Mesenchymal stem cell (in vitro differentiated cells and primary cell): ENCODE measurements at regions not wholly inside any gene's neighbourhood (a gene's known extent, or its start where the extent isn't known, plus 50 kb on each side); places are given as distances from the start of the nearest gene placed in this dataset.

Source experiments
- DNase-seq: peaks from one replicate; pipeline ENCODE4 v3.0.0-alpha.2; 2013
- H2AFZ ChIP-seq: one replicate; pipeline ENCODE4 v1.6.1; 2013; ENCODE audit warnings: low read depth, mild to moderate bottlenecking, control low read depth, inconsistent platforms, low read length, moderate library complexity
- H2AK5ac ChIP-seq: 2 replicates; pipeline ENCODE4 v1.6.1; 2013; ENCODE audit warnings: low read length, moderate library complexity, mild to moderate bottlenecking, inconsistent platforms; ENCODE audit not compliant: severe bottlenecking
- H2BK120ac ChIP-seq: one replicate; pipeline ENCODE4 v1.6.1; 2013; ENCODE audit warnings: low read depth, mild to moderate bottlenecking, inconsistent platforms, low read length, moderate library complexity
- H2BK12ac ChIP-seq, 2 experiments: one replicate each; pipeline ENCODE4 v1.6.1; 2013; ENCODE audit warnings: inconsistent platforms in 2 of 2, low read length in 2 of 2, mild to moderate bottlenecking in 2 of 2, moderate library complexity in 2 of 2, control low read depth in 1 of 2
- H2BK15ac ChIP-seq: one replicate; pipeline ENCODE4 v1.6.1; 2013; ENCODE audit warnings: mild to moderate bottlenecking, low read depth, inconsistent platforms; ENCODE audit not compliant: poor library complexity, severe bottlenecking
- H2BK5ac ChIP-seq: 2 replicates; pipeline ENCODE4 v1.6.1; 2013; ENCODE audit warnings: low read depth, mild to moderate bottlenecking, low read length, control low read depth, inconsistent platforms; ENCODE audit not compliant: poor library complexity, severe bottlenecking
- H3K14ac ChIP-seq, 2 experiments: one replicate each; pipeline ENCODE4 v1.6.1; 2013; ENCODE audit warnings: inconsistent platforms in 2 of 2, low read length in 2 of 2, control low read depth in 1 of 2, mild to moderate bottlenecking in 1 of 2, moderate library complexity in 1 of 2
- H3K18ac ChIP-seq, 2 experiments: one replicate each; pipeline ENCODE4 v1.6.1; 2013; ENCODE audit warnings: inconsistent platforms in 2 of 2, low read length in 2 of 2, control low read depth in 1 of 2, low read depth in 1 of 2, mild to moderate bottlenecking in 1 of 2
- H3K23ac ChIP-seq, 2 experiments: one replicate each; pipeline ENCODE4 v1.6.1; 2013; ENCODE audit warnings: inconsistent platforms in 2 of 2, low read length in 2 of 2, mild to moderate bottlenecking in 2 of 2, moderate library complexity in 2 of 2, control low read depth in 1 of 2
- H3K27ac ChIP-seq: 2 replicates; pipeline ENCODE4 v1.5.1; 2013; ENCODE audit warnings: mild to moderate bottlenecking, moderate library complexity, low read length, control low read depth, inconsistent platforms; ENCODE audit not compliant: poor library complexity, severe bottlenecking
- H3K27me3 ChIP-seq, 2 experiments: 2 replicates each; pipeline versions ENCODE4 v1.6.1 to v1.7.0; 2013; ENCODE audit warnings: low read length in 2 of 2, mild to moderate bottlenecking in 2 of 2, moderate library complexity in 2 of 2, control low read depth in 1 of 2, inconsistent platforms in 1 of 2; ENCODE audit not compliant: control insufficient read depth in 1 of 2, insufficient read depth in 1 of 2
- H3K36me3 ChIP-seq, 2 experiments: 2 replicates each; pipeline versions ENCODE4 v1.6.1 to v1.7.0; 2013; ENCODE audit warnings: low read length in 2 of 2, control low read depth in 1 of 2, inconsistent platforms in 1 of 2, low read depth in 1 of 2, mild to moderate bottlenecking in 1 of 2; ENCODE audit not compliant: insufficient read depth in 2 of 2, control insufficient read depth in 1 of 2
- H3K4ac ChIP-seq, 2 experiments: one replicate each; pipeline ENCODE4 v1.6.1; 2013; ENCODE audit warnings: inconsistent platforms in 2 of 2, low read length in 2 of 2, mild to moderate bottlenecking in 2 of 2, moderate library complexity in 2 of 2, control low read depth in 1 of 2, low read depth in 1 of 2
- H3K4me1 ChIP-seq: 2 replicates; pipeline ENCODE4 v1.6.1; 2013; ENCODE audit warnings: low read depth, low read length, control low read depth; ENCODE audit not compliant: control insufficient read depth, insufficient read depth
- H3K4me2 ChIP-seq: 2 replicates; pipeline ENCODE4 v1.6.1; 2013; ENCODE audit warnings: low read length, mild to moderate bottlenecking, inconsistent platforms; ENCODE audit not compliant: poor library complexity, severe bottlenecking
- H3K4me3 ChIP-seq, 2 experiments: 2 replicates each; pipeline versions ENCODE4 v1.5.1 to v1.7.0; 2013; ENCODE audit warnings: low read length in 2 of 2, mild to moderate bottlenecking in 2 of 2, control low read depth in 1 of 2, low read depth in 1 of 2; ENCODE audit not compliant: insufficient read depth in 1 of 2
- H3K79me1 ChIP-seq: replicated peaks from 2 replicates; pipeline ENCODE4 v1.6.1; 2013; ENCODE audit warnings: mild to moderate bottlenecking, control low read depth, low read length, inconsistent platforms; ENCODE audit not compliant: poor library complexity, severe bottlenecking
- H3K9ac ChIP-seq: 2 replicates; pipeline ENCODE4 v1.7.0; 2013; ENCODE audit warnings: mild to moderate bottlenecking, low read length, moderate library complexity
- H3K9me3 ChIP-seq: 2 replicates; pipeline ENCODE4 v1.7.0; 2013; ENCODE audit warnings: mild to moderate bottlenecking, low read length; ENCODE audit not compliant: control insufficient read depth
- H4K8ac ChIP-seq: one replicate; pipeline ENCODE4 v1.6.1; 2013; ENCODE audit warnings: inconsistent platforms, mild to moderate bottlenecking, low read length, moderate library complexity
- H4K91ac ChIP-seq: one replicate; pipeline ENCODE4 v1.6.1; 2013; ENCODE audit warnings: mild to moderate bottlenecking, low read length, inconsistent platforms
- WGBS: methylation state at CpG from one replicate; pipeline ENCODE4 v1.1.7; 2013; ENCODE audit warnings: mixed read lengths; 5-methylcytosine and 5-hydroxymethylcytosine counted together

- Histone ChIP-seq H4K8ac (no peak overlapping the region), H3K27ac (no peak overlapping the region), H3K79me1 (no peaks in the 10 kb centered on the region), H3K18ac (no peak overlapping the region), H2BK120ac (no peak overlapping the region), H2BK12ac (no peak overlapping the region), H3K36me3 (no peaks in the 10 kb centered on the region), H3K9ac (no peak overlapping the region), H3K4me1 (no peaks in the 10 kb centered on the region), H2AFZ (no peak overlapping the region), H3K23ac (no peak overlapping the region), H3K4ac (no peak overlapping the region), H2BK5ac (no peak overlapping the region), H4K91ac (no peak overlapping the region), H3K27me3 (no peaks in the 10 kb centered on the region), H2BK15ac (no peak overlapping the region), H3K14ac (no peak overlapping the region), H3K4me3 (no peak overlapping the region), H3K9me3 (peaks cover 9% of the 10 kb centered on the region), H3K4me2 (no peak overlapping the region), H2AK5ac (no peak overlapping the region)
- WGBS: 90% methylated on average over 3 of the region's 3 CpGs
- no peak for DNase-seq
These were observed 304.6 kb upstream of the NRG3 start for GRCh38 chr10:81570349-81570748.

- H3K4ac ChIP-seq: no peak overlapping the region
- H3K4me2 ChIP-seq: no peak overlapping the region
- no peak overlapping the region for H3K23ac ChIP-seq
- no peak for DNase-seq
- WGBS: 89% methylated on average over 21 of the region's 21 CpGs
- peaks cover 17% of the 10 kb centered on the region for H3K9me3 ChIP-seq
- no peaks in the 10 kb centered on the region for H3K36me3 ChIP-seq
- H2BK15ac ChIP-seq: no peak overlapping the region
- no peaks in the 10 kb centered on the region for H3K4me1 ChIP-seq
- H4K8ac ChIP-seq: no peak overlapping the region
- H3K14ac ChIP-seq: no peak overlapping the region
- H3K4me3 ChIP-seq: no peak overlapping the region
- no peak overlapping the region for H2BK5ac ChIP-seq
- H2AK5ac ChIP-seq: no peak overlapping the region
- H3K27me3 ChIP-seq: no peaks in the 10 kb centered on the region
- no peak overlapping the region for H2AFZ ChIP-seq
- no peaks in the 10 kb centered on the region for H3K79me1 ChIP-seq
- no peak overlapping the region for H3K18ac ChIP-seq
- no peak overlapping the region for H3K9ac ChIP-seq
- no peak overlapping the region for H3K27ac ChIP-seq
- H2BK120ac ChIP-seq: no peak overlapping the region
- no peak overlapping the region for H2BK12ac ChIP-seq
- H4K91ac ChIP-seq: no peak overlapping the region
These were observed 303.9 kb upstream of the NRG3 start for GRCh38 chr10:81570878-81571794.

GRCh38 chr10:81575036-81575435 lies 300.0 kb upstream of the NRG3 start:
- Histone ChIP-seq H3K4me2 (no peak overlapping the region), H3K79me1 (no peaks in the 10 kb centered on the region), H2BK15ac (no peak overlapping the region), H3K14ac (no peak overlapping the region), H2AFZ (no peak overlapping the region), H3K9ac (no peak overlapping the region), H4K8ac (no peak overlapping the region), H3K23ac (no peak overlapping the region), H3K27me3 (no peaks in the 10 kb centered on the region), H3K27ac (no peak overlapping the region), H3K4ac (no peak overlapping the region), H3K4me3 (no peak overlapping the region), H2BK120ac (no peak overlapping the region), H2BK12ac (no peak overlapping the region), H3K4me1 (no peaks in the 10 kb centered on the region), H3K18ac (no peak overlapping the region), H2AK5ac (no peak overlapping the region), H2BK5ac (no peak overlapping the region), H4K91ac (no peak overlapping the region), H3K36me3 (no peaks in the 10 kb centered on the region), H3K9me3 (peaks cover 30% of the 10 kb centered on the region)
- no peak for DNase-seq
- 54% methylated on average over 2 of the region's 3 CpGs for WGBS

- Histone ChIP-seq H3K9me3 (peaks cover 30% of the 10 kb centered on the region), H3K18ac (no peak overlapping the region), H3K27me3 (no peaks in the 10 kb centered on the region), H3K79me1 (no peaks in the 10 kb centered on the region), H2BK120ac (no peak overlapping the region), H2AFZ (no peak overlapping the region), H3K4ac (no peak overlapping the region), H2BK12ac (no peak overlapping the region), H3K9ac (no peak overlapping the region), H3K14ac (no peak overlapping the region), H3K36me3 (no peaks in the 10 kb centered on the region), H4K91ac (no peak overlapping the region), H2BK15ac (no peak overlapping the region), H3K27ac (no peak overlapping the region), H4K8ac (no peak overlapping the region), H2BK5ac (no peak overlapping the region), H3K23ac (no peak overlapping the region), H3K4me1 (no peaks in the 10 kb centered on the region), H2AK5ac (no peak overlapping the region), H3K4me3 (no peak overlapping the region), H3K4me2 (no peak overlapping the region)
- no peak for DNase-seq
- 87% methylated on average over 2 of the region's 2 CpGs for WGBS
These were observed 298.7 kb upstream of the NRG3 start for GRCh38 chr10:81576336-81576735.
